ENCODE measurements at regions not wholly inside any gene's neighbourhood (a gene's known extent, or its start where the extent isn't known, plus 50 kb on each side); places are given as distances from the start of the nearest gene placed in this dataset.

DNA sequence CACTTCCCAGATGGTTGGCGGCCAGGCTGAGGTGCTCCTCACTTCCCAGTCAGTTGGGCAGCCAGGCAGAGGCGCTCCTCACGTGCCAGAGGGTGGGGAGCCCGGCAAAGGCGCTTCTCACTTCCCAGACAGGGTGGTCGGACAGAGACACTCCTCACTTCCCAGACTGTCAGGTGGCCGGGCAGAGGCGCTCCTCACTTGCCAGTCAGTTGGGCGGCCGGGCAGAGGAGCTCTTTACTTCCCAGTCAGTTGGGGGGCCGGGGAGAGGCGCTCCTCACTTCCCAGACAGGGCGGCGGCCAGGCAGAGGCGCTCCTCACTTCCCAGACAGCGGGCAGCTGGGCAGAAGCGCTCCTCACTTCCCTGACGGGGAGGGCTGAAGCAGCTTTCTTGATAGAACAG is 143.0 kb upstream of the ARID2 start:
- no peaks in the 10 kb centered on the region for H3K27me3 ChIP-seq (ENCODE audit: low read length)
- ATAC-seq (no peak), DNase-seq (no peak)
- CTCF ChIA-PET: no interaction called here
- no peak overlapping the region for H2AFZ ChIP-seq (ENCODE audit: low read length)
- H3K9ac ChIP-seq (ENCODE audit: low read length): no peak overlapping the region
- no peaks in the 10 kb centered on the region for H3K9me2 ChIP-seq (replicated peaks; ENCODE audit: low read length)
- BruUV-seq (replicated peaks): no TSS peak
- no peaks in the 10 kb centered on the region for H3K9me3 ChIP-seq (ENCODE audit: low read length)
- H3K4me3 ChIP-seq (ENCODE audit: low read length): no peak overlapping the region
- H3F3A ChIP-seq (ENCODE audit: low read length, unreplicated experiment): no peaks in the 10 kb centered on the region
- H4K20me1 ChIP-seq (ENCODE audit: low read length): no peaks in the 10 kb centered on the region
- peaks cover 8% of the 10 kb centered on the region; the same call in 1 of the 2 replicates for H3K4me1 ChIP-seq (ENCODE audit: insufficient read depth, low read length)
- intact Hi-C loops (cut with micrococcal nuclease): no loop called here
- H3K27ac ChIP-seq (ENCODE audit: low read length): no peak overlapping the region
- POLR2A ChIA-PET (ENCODE audit: unreplicated experiment): no interaction called here
- H3K4me2 ChIP-seq (ENCODE audit: low read length): no peak overlapping the region
- H3K79me2 ChIP-seq (ENCODE audit: low read length): no peaks in the 10 kb centered on the region
- no peak for TF ChIP-seq EZH2phosphoT487 (IDR thresholded peaks at IDR 0.05; ENCODE audit: borderline replicate concordance, low read length)
- TF ChIP-seq, protein P1, sequence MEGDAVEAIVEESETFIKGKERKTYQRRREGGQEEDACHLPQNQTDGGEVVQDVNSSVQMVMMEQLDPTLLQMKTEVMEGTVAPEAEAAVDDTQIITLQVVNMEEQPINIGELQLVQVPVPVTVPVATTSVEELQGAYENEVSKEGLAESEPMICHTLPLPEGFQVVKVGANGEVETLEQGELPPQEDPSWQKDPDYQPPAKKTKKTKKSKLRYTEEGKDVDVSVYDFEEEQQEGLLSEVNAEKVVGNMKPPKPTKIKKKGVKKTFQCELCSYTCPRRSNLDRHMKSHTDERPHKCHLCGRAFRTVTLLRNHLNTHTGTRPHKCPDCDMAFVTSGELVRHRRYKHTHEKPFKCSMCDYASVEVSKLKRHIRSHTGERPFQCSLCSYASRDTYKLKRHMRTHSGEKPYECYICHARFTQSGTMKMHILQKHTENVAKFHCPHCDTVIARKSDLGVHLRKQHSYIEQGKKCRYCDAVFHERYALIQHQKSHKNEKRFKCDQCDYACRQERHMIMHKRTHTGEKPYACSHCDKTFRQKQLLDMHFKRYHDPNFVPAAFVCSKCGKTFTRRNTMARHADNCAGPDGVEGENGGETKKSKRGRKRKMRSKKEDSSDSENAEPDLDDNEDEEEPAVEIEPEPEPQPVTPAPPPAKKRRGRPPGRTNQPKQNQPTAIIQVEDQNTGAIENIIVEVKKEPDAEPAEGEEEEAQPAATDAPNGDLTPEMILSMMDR (conservative IDR thresholded peaks at IDR 0.05; ENCODE audit: low read depth, low read length): no peak
- TF ChIP-seq EZH2 (IDR thresholded peaks at IDR 0.05; ENCODE audit: low read length, unreplicated experiment): no peak
- no peaks in the 10 kb centered on the region for H3K36me3 ChIP-seq (ENCODE audit: low read depth, low read length)

DNA sequence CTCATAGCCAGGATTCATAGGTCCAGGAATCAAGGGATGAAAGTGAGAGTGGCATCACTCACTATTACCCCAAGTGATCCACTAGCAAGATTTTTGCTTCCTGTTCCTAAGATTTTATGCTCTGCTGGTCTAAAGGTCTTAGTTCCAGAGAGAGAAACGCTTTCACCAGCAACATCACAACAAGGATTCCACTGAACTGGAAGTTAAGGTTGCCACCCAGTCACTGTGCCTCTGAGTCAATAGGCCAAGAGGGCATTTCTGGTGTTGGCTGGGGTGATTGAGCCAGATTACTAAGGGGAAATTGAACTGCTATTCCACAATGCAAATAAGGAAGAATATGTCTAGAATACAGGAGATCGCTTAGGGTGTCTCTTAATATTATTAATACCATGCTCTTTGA is 142.5 kb upstream of the ARID2 start:
- DNase-seq (no peak), ATAC-seq (no peak)
- ChIA-PET POLR2A (ENCODE audit: unreplicated experiment) (no interaction called here), CTCF (no interaction called here)
- Histone ChIP-seq H3K9me2 (replicated peaks; ENCODE audit: low read length) (no peaks in the 10 kb centered on the region), H3K4me2 (ENCODE audit: low read length) (no peak overlapping the region), H3K79me2 (ENCODE audit: low read length) (no peaks in the 10 kb centered on the region), H4K20me1 (ENCODE audit: low read length) (no peaks in the 10 kb centered on the region), H3K36me3 (ENCODE audit: low read depth, low read length) (no peaks in the 10 kb centered on the region), H3K4me1 (ENCODE audit: insufficient read depth, low read length) (peaks cover 8% of the 10 kb centered on the region; the same call in 1 of the 2 replicates), H3K9ac (ENCODE audit: low read length) (no peak overlapping the region), H3K4me3 (ENCODE audit: low read length) (no peak overlapping the region), H3K9me3 (ENCODE audit: low read length) (no peaks in the 10 kb centered on the region), H2AFZ (ENCODE audit: low read length) (no peak overlapping the region), H3K27ac (ENCODE audit: low read length) (no peak overlapping the region), H3K27me3 (ENCODE audit: low read length) (no peaks in the 10 kb centered on the region), H3F3A (ENCODE audit: low read length, unreplicated experiment) (no peaks in the 10 kb centered on the region)
- no TSS peak for BruUV-seq (replicated peaks)
- TF ChIP-seq EZH2phosphoT487 (IDR thresholded peaks at IDR 0.05; ENCODE audit: borderline replicate concordance, low read length): no peak
- intact Hi-C loops (cut with micrococcal nuclease): no loop called here

- BruUV-seq (replicated peaks): no TSS peak
- intact Hi-C loops (cut with micrococcal nuclease): no loop called here
- no peaks in the 10 kb centered on the region for H3K9me3 ChIP-seq (ENCODE audit: low read length)
- no peaks in the 10 kb centered on the region for H3K79me2 ChIP-seq (ENCODE audit: low read length)
- DNase-seq (peak; percentile 38), ATAC-seq (peak; percentile 65)
- no peaks in the 10 kb centered on the region for H4K20me1 ChIP-seq (ENCODE audit: low read length)
- no peak overlapping the region for H3K4me3 ChIP-seq (ENCODE audit: low read length)
- H3K9ac ChIP-seq (ENCODE audit: low read length): no peak overlapping the region
- no peaks in the 10 kb centered on the region for H3K27me3 ChIP-seq (ENCODE audit: low read length)
- TF ChIP-seq, protein P1 (conservative IDR thresholded peaks at IDR 0.05; ENCODE audit: low read depth, low read length): peak; percentile 43; the same call in 1 of the 2 replicates
- no peak for TF ChIP-seq EZH2 (IDR thresholded peaks at IDR 0.05; ENCODE audit: low read length, unreplicated experiment)
- no peak overlapping the region for H3K27ac ChIP-seq (ENCODE audit: low read length)
- no peaks in the 10 kb centered on the region for H3F3A ChIP-seq (ENCODE audit: low read length, unreplicated experiment)
- H3K4me1 ChIP-seq (ENCODE audit: insufficient read depth, low read length): peaks cover 8% of the 10 kb centered on the region; the same call in 1 of the 2 replicates
- POLR2A ChIA-PET (ENCODE audit: unreplicated experiment): no interaction called here
- 0 out of 2 replicates have a peak overlapping the region, but pooled peaks have one; percentile 10 for H3K4me2 ChIP-seq (ENCODE audit: low read length)
- H3K36me3 ChIP-seq (ENCODE audit: low read depth, low read length): no peaks in the 10 kb centered on the region
- no peaks in the 10 kb centered on the region for H3K9me2 ChIP-seq (replicated peaks; ENCODE audit: low read length)
- CTCF ChIA-PET: interaction anchor here (0.6 kb wide), 1 partner anchor 58 kb away, joined by 4 read pairs; no protein-coding TSS in a partner anchor
- no peak overlapping the region for H2AFZ ChIP-seq (ENCODE audit: low read length)
Measured at GRCh38 chr12:45587877-45588533, 141.5 kb upstream of the ARID2 start.

Data from PC-3 (cell line).